Endothelial cell of umbilical vein (primary cell): ENCODE measurements at regions not wholly inside any gene's neighbourhood (a gene's known extent, or its start where the extent isn't known, plus 50 kb on each side); places are given as distances from the start of the nearest gene placed in this dataset.

ENCODE experiments used
- BruUV-seq: library from RNA; stranded (reverse); fragments of 400-500 nt; replicated peaks from 2 replicates; lab custom pipeline; 2021; lab: Mats Ljungman, UMichigan
- CTCF ChIA-PET: fragments of 300-600, 350-600 bp; sonication (Branson Sonifier 250); formaldehyde crosslinking; loops from one replicate; lab custom pipeline; 2021; ENCODE audit warnings: antibody characterized with exemption, inconsistent platforms; lab: Charles Lee
- POLR2A ChIA-PET: fragments of 300-600, 350-600 bp; sonication (Branson Sonifier 250); formaldehyde crosslinking; loops from one replicate; lab custom pipeline; 2021; ENCODE audit warnings: antibody characterized with exemption, inconsistent platforms; lab: Charles Lee
- DNase-seq: peaks from one replicate; pipeline ENCODE4 v3.0.0-alpha.2; 2011; ENCODE audit warnings: low read depth, low spot score
- FAIRE-seq: peaks from 2 replicates; lab custom pipeline; 2011; peaks lifted over from hg19 to GRCh38; lab: Jason Lieb, UNC
- H2AFZ ChIP-seq: 2 replicates; pipeline ENCODE4 v1.6.0; 2012; ENCODE audit warnings: low read depth, low read length, control low read depth, inconsistent platforms
- H3K27ac ChIP-seq: 2 replicates; pipeline ENCODE4 v1.5.1; 2011; ENCODE audit warnings: low read depth, mild to moderate bottlenecking, control low read depth, low read length, moderate library complexity; ENCODE audit not compliant: insufficient read depth
- H3K27me3 ChIP-seq, 2 experiments: 2 replicates each; pipeline versions ENCODE4 v1.6.0 to v1.6.1; 2011; ENCODE audit warnings: low read length in 2 of 2, mixed read lengths in 1 of 2; ENCODE audit not compliant: control insufficient read depth in 2 of 2, insufficient read depth in 2 of 2
- H3K36me3 ChIP-seq, 2 experiments: 2 replicates in 1 of 2; 3 replicates in 1 of 2; pipeline ENCODE4 v1.5.1; 2011; ENCODE audit warnings: low read length in 2 of 2, mild to moderate bottlenecking in 1 of 2, moderate library complexity in 1 of 2; ENCODE audit not compliant: control insufficient read depth in 2 of 2, insufficient read depth in 2 of 2; ENCODE audit errors: extremely low read depth in 1 of 2
- H3K4me1 ChIP-seq: 3 replicates; pipeline ENCODE4 v1.5.1; 2011; ENCODE audit warnings: mild to moderate bottlenecking, low read length; ENCODE audit not compliant: control insufficient read depth, insufficient read depth; ENCODE audit errors: extremely low read depth
- H3K4me2 ChIP-seq: 2 replicates; pipeline ENCODE4 v1.6.1; 2011; ENCODE audit warnings: low read length, control low read depth, mixed read lengths; ENCODE audit not compliant: insufficient read depth
- H3K4me3 ChIP-seq, 3 experiments: fragments of 200-600 bp in 1 of 3; sonication (generic), shearing (Covaris generic) in 1 of 3; replicated peaks in 1 of 3; 2 replicates each; pipeline ENCODE4 v1.5.1; 2011 to 2016; ENCODE audit warnings: control low read depth in 3 of 3, low read length in 3 of 3, mild to moderate bottlenecking in 2 of 3, inconsistent platforms in 1 of 3, low read depth in 1 of 3, moderate library complexity in 1 of 3; ENCODE audit not compliant: insufficient read depth in 1 of 3
- H3K79me2 ChIP-seq: 2 replicates; pipeline ENCODE4 v1.6.0; 2012; ENCODE audit warnings: low read length, inconsistent platforms; ENCODE audit not compliant: control insufficient read depth, insufficient read depth
- H3K9ac ChIP-seq: replicated peaks from 2 replicates; pipeline ENCODE3; 2011; ENCODE audit warnings: low read length, control low read depth; ENCODE audit not compliant: insufficient read depth; ENCODE audit errors: extremely low read depth
- H3K9me1 ChIP-seq: replicated peaks from 3 replicates; pipeline ENCODE4 v1.6.0; 2011; ENCODE audit warnings: mild to moderate bottlenecking, low read length; ENCODE audit not compliant: control insufficient read depth, insufficient read depth; ENCODE audit errors: extremely low read depth
- H3K9me3 ChIP-seq: replicated peaks from 2 replicates; pipeline ENCODE4 v1.5.1; 2012; ENCODE audit warnings: low read length, inconsistent platforms; ENCODE audit not compliant: control insufficient read depth, insufficient read depth
- H4K20me1 ChIP-seq: replicated peaks from 2 replicates; pipeline ENCODE3; 2011; ENCODE audit warnings: mild to moderate bottlenecking, low read length; ENCODE audit not compliant: control insufficient read depth, insufficient read depth; ENCODE audit errors: extremely low read depth
- EZH2 ChIP-seq: IDR thresholded peaks from 2 replicates; pipeline ENCODE4 v1.6.1; 2012; ENCODE audit warnings: borderline replicate concordance, low read depth, mild to moderate bottlenecking, moderate library complexity, low read length, inconsistent platforms; ENCODE audit not compliant: severe bottlenecking
- FOS ChIP-seq: IDR thresholded peaks from 2 replicates; pipeline ENCODE4 v1.6.1; 2011; ENCODE audit warnings: mild to moderate bottlenecking, low read length, moderate library complexity, borderline replicate concordance; ENCODE audit not compliant: insufficient read depth
- GATA2 ChIP-seq: IDR thresholded peaks from 2 replicates; pipeline ENCODE4 v1.7.0; 2011; ENCODE audit warnings: low read depth, mild to moderate bottlenecking, moderate library complexity, mixed read lengths, low read length; ENCODE audit not compliant: insufficient read length, insufficient read depth
- JUN ChIP-seq: IDR thresholded peaks from 2 replicates; pipeline ENCODE4 v1.6.1; 2011; ENCODE audit warnings: borderline replicate concordance, low read depth; ENCODE audit not compliant: insufficient read length, insufficient read depth
- MAX ChIP-seq: IDR thresholded peaks from 2 replicates; pipeline ENCODE4 v1.6.1; 2011; ENCODE audit not compliant: insufficient read depth, insufficient read length
- MYC ChIP-seq: IDR thresholded peaks from one replicate; pipeline ENCODE4 v1.6.1; 2011; ENCODE audit warnings: mild to moderate bottlenecking, low read depth, low read length
- POLR2A ChIP-seq: IDR thresholded peaks from 2 replicates; pipeline ENCODE4 v1.6.1; 2012; ENCODE audit warnings: low read depth, mild to moderate bottlenecking, control low read depth, low read length
- POLR2AphosphoS5 ChIP-seq: IDR thresholded peaks from 2 replicates; pipeline ENCODE4 v1.6.1; 2012; ENCODE audit warnings: low read depth, mild to moderate bottlenecking, control low read depth, low read length, moderate library complexity; ENCODE audit not compliant: insufficient read depth
- dilution Hi-C: fragments of 300-500 bp; cut with MboI; formaldehyde crosslinking; loops from one replicate; pipeline ENCODE4 v1.15.0; 2019; ENCODE audit warnings: low sequenced_read_pairs; ENCODE audit not compliant: extremely low pct_ligation_motif_present
- intact Hi-C: fragments of 100-400 bp; cut with micrococcal nuclease; formaldehyde crosslinking; loops from one replicate; pipeline ENCODE4 v1.10.0; 2022
- TF ChIP-seq, protein P1 (sequence below), 2 donors: IDR thresholded peaks; 1 replicate in 1 of 2; 2 replicates in 1 of 2; pipeline ENCODE4 v1.5.1; 2011; ENCODE audit warnings: low read length in 2 of 2, mild to moderate bottlenecking in 2 of 2, moderate library complexity in 2 of 2, control low read depth in 1 of 2, inconsistent platforms in 1 of 2, low read depth in 1 of 2; ENCODE audit not compliant: insufficient read depth in 1 of 2; ENCODE audit errors: extremely low read depth in 1 of 2

GRCh38 chr1:222301652-222302051 lies 246.3 kb downstream of the HHIPL2 start:
- FAIRE-seq (no peak), DNase-seq (no peak)
- no TSS peak for BruUV-seq
- no peak for TF ChIP-seq POLR2A
- no peak for TF ChIP-seq MYC
- TF ChIP-seq MAX = no peak
- TF ChIP-seq FOS = no peak
- TF ChIP-seq JUN = no peak
- H3K36me3 ChIP-seq = no peaks in the 10 kb centered on the region
- H3K27me3 ChIP-seq = no peaks in the 10 kb centered on the region
- H3K4me3 ChIP-seq = no peak overlapping the region
- dilution Hi-C loops = no loop called here
- H3K9ac ChIP-seq = no peak overlapping the region
- no peaks in the 10 kb centered on the region for H3K4me1 ChIP-seq
- ChIA-PET POLR2A (no interaction called here), CTCF (no interaction called here)
- H3K9me3 ChIP-seq = no peaks in the 10 kb centered on the region
- no peaks in the 10 kb centered on the region for H3K9me1 ChIP-seq
- intact Hi-C loops = no loop called here
- no peak overlapping the region for H2AFZ ChIP-seq
- no peak overlapping the region for H3K4me2 ChIP-seq
- H4K20me1 ChIP-seq = no peaks in the 10 kb centered on the region
- H3K27ac ChIP-seq = no peak overlapping the region
- no peaks in the 10 kb centered on the region for H3K79me2 ChIP-seq

DNA sequence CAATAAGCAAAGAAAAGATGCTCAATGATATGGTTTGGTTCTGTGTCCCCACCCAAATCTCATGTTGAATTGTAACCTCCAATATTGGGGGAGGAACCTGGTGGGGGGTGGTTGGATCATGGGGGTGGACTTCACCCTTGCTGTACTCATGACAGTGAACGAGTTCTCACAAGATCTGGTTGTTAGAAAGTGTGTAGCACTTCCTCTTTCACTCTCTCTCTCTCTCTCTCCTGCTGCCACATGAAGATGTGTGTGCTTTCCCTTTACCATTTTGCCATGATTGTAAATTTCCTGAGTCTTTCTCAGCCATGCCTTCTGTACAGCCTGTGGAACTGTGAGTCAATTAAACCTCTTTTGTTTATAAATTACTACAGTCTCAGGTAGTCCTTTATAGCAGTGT lies 248.4 kb downstream of the HHIPL2 start:
- CTCF ChIA-PET = no interaction called here
- Histone ChIP-seq H3K79me2 (no peaks in the 10 kb centered on the region), H3K27ac (no peak overlapping the region), H3K9ac (no peak overlapping the region), H3K9me3 (no peaks in the 10 kb centered on the region), H3K4me1 (no peaks in the 10 kb centered on the region), H3K36me3 (no peaks in the 10 kb centered on the region), H4K20me1 (no peaks in the 10 kb centered on the region), H3K27me3 (no peaks in the 10 kb centered on the region), H3K4me2 (no peak overlapping the region), H2AFZ (no peak overlapping the region), H3K9me1 (no peaks in the 10 kb centered on the region), H3K4me3 (no peak overlapping the region)
- POLR2A ChIA-PET = no interaction called here
- dilution Hi-C loops (no loop called here), intact Hi-C loops (no loop called here)
- TF ChIP-seq MYC = no peak
- TF ChIP-seq POLR2A = no peak
- no peak for TF ChIP-seq EZH2
- no peak for TF ChIP-seq POLR2AphosphoS5
- TF ChIP-seq, protein P1, sequence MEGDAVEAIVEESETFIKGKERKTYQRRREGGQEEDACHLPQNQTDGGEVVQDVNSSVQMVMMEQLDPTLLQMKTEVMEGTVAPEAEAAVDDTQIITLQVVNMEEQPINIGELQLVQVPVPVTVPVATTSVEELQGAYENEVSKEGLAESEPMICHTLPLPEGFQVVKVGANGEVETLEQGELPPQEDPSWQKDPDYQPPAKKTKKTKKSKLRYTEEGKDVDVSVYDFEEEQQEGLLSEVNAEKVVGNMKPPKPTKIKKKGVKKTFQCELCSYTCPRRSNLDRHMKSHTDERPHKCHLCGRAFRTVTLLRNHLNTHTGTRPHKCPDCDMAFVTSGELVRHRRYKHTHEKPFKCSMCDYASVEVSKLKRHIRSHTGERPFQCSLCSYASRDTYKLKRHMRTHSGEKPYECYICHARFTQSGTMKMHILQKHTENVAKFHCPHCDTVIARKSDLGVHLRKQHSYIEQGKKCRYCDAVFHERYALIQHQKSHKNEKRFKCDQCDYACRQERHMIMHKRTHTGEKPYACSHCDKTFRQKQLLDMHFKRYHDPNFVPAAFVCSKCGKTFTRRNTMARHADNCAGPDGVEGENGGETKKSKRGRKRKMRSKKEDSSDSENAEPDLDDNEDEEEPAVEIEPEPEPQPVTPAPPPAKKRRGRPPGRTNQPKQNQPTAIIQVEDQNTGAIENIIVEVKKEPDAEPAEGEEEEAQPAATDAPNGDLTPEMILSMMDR (IDR thresholded peaks at IDR 0.05; ENCODE audit: extremely low read depth in 1 of 2, insufficient read depth in 1 of 2, low read depth in 1 of 2, low read length in 2 of 2) = no peak
- TF ChIP-seq MAX = no peak
- no peak for TF ChIP-seq GATA2
- TF ChIP-seq FOS = no peak
- no peak for TF ChIP-seq JUN
- FAIRE-seq (no peak), DNase-seq (no peak)
- no TSS peak for BruUV-seq
